ENCODE measurements at regions not wholly inside any gene's neighbourhood (a gene's known extent, or its start where the extent isn't known, plus 50 kb on each side); places are given as distances from the start of the nearest gene placed in this dataset.

DNA sequence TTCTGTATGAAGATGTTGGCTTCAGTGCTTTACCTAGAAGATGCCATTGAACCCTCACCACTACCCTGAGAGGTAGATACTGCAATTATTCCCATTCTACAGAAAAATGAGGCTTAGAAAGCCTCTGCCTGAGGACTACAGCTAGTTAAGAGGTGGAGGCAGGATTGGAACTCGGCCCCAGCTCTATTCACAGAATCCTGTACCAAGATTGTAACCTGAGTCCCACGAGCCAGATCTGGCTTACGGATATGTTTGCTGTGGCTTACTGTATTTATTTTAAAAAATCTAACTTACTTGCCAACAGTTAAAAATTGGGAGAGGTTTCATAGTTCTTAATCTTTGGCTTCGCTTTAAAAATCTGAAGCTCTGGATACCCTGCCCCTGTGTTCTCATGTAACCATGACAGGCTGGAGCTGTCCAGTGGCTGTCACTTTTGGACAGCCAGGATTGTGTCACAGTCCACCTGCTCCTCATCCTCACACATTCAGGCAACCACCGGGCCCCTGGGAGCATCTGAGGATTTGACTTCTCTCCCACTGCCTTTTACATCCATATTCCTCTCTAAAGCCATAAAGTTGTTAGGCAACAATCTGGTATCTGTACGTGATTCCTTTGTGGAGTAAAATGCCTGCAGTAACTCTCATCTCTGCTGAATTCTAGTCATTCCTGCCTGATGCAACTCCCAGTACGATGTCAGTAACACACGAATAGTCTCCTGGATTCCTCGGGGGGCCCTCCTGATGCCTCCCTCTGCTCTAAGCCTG is 160.8 kb upstream of the SERP2 start:
- DNase-seq (ENCODE audit: low read depth in 3 of 3): no peak

DNA sequence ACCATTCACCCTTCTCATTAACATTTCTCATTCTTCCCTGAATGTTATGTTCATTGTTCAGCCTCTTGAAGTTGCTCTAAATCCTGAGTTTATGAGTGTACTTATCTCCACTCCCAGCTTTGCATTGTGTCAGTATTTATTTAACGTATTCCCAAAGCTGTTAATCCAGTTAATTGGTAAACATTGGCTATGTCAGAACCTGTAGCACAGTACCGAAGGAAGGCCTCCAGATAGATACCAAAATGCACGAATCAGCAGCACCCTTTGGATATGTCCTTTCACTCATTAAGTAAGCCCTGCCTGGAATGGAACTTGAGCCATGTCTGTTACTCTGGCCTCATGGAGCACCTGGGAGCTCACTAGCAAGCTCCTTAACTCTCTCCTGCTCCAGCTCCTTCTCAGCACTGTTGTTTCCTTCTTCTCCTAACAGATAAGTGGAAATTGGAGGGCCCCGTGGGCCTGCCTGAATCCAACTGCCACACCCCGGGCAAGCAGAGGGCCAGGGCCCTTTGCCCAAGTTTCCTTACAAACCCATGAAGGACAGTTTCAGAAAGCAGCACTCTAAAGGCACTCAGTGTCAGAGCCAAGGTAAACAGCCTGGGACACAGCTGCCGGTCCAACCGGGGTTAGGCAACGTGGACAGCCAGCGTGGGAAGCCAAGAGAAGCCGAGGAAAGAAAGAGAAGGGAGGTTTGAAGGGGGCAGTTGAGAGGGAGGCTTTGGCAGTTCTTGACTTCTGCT is 155.0 kb upstream of the SERP2 start:
- no peak for DNase-seq (ENCODE audit: low read depth in 3 of 3)

DNA sequence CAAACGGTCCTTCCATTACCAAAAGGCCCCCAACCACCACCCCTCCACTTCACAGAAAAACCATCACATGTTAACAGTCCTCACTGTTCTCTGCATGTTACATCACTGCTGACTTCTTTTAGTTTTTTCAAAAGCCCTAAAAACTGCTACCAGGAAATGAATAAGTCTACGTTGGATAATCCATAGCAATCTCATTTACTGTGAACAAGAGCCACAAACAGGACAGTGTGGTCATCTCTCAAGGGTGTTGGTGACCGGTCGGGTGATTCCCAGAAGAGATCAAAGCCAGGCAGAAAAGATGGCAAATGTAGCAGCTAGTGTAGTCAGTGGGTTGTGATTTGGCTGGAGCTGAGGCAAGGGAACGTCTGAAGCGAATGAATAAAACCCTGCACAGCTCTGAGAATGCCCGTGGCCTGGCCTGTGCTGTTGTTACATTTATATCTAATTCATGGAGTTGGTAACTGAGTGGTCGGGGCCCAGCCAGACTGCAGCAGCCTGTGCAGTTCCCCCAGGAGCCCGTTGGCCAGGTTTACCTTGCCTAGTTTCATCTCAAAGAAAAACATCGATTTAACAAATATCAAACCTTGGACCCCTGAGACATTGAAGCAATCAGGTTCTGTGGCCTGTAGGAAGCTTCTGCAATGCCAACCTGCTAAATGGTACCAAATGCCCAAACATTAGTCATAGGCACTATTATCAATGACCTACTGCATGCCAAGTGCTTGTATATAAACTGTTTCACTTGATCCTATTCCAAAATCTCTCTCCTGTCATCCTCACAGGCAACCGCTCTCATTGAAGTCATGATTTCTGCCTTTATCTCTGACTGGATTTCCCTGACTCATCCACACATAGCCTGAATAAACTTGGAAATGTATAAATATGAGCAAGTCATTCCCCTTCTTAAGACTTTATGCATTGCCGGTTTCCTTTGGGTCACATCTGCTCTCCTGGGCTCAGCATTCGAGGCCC is 153.8 kb upstream of the SERP2 start:
- no peak for DNase-seq (ENCODE audit: low read depth in 3 of 3)

DNA sequence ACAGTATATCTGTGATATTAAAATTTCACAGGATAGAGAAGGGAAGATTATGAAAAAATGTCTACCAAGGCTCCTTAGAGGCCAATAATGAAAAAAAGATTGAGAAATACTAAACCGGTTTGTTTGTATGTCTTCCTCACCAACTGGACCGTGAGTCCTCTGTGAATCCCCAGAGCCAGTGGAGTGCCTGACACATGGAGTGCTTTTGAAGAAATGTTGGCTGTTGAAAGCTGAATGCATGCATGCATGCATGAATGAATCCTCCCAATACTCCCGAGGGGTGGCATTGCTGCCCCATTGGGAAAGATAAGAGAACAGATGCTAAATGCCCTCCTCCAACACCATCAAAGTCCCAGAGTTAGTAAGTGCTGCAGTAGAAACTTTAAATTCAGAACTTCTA is 152.7 kb upstream of the SERP2 start:
- no peak for DNase-seq (ENCODE audit: low read depth in 3 of 3)

DNA sequence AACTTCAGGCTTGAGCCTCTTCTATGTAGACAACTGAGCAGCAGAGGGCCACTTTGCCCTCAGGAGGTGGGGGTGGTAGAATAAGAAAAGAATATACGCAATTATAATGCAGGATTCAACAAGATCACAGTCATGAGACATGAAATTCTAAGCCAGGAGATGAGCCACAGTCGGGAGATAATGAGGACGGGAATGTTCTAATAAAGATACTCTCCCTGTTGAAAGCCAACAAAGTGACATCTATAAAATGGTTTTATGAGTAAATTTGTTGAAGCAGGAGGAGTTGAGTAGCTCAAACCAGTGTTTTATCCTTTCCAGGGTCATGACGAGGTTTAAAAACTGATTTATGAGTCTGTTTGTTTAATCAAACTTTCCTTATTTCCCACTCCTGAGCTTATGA is 152.0 kb upstream of the SERP2 start:
- no peak for DNase-seq (ENCODE audit: low read depth in 3 of 3)

DNA sequence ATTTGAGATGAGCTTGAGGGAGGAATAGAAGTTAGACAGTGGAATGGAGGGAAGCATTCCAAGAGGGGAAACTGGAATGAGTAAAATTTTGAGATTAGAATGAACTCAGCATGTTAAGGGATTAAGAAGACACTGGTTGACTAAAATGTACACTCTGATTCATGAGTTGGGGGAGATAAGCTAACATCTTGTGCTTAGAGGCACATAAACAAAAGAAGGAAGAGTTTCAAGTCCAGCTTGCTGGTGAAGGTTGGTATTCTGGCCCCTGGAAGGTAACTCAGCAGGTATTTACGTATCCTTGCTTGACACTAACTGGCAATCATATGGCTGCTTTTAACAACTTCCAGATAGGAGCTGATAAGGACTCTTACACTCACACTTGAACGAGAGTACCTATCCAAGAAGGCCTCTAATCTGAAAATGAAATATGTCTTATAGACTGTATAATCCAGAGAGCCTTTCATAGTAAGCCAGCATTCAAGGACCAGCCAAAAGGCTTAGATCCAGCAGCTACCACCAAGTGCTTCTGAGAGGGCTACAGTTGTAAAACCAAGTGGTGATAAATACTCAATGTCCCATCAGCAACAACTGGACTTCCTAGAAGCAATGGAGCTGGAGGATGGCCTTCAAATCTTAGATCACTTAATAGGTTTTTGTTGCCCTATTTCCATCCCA is 149.7 kb upstream of the SERP2 start:
- DNase-seq (ENCODE audit: low read depth in 3 of 3): no peak

DNA sequence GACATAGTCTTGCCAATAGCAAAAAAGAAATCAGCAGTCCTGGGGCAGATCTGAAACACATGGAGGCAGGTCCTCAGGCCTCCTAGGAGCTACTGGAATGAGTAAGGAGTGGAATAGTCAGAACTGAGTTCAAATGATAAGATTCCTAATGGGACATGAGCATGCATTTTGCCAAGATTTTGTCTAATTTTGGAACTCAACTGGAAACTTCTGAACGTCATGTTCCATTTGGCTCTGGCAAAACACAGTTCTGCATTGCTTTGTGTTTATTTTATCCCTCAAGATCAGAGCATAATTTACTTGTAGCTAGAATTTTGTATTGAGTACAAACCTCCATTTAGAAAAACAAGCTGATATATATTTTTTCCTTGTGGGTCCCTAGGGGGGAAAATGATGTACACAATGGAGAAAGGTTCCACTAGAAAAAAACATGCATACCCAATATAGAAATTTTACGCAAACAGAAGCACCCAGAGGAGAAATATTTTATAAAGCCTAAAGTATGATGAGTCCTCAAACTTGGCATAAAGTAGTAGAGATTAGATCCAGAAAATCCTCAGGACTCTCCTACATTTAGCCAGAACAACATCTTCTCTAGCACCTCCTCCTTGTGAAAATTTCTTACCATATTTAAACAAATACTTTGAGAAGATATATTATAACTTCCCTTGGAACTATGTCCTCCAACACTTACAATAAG is 149.0 kb upstream of the SERP2 start:
- no peak for DNase-seq (ENCODE audit: low read depth in 3 of 3)

DNA sequence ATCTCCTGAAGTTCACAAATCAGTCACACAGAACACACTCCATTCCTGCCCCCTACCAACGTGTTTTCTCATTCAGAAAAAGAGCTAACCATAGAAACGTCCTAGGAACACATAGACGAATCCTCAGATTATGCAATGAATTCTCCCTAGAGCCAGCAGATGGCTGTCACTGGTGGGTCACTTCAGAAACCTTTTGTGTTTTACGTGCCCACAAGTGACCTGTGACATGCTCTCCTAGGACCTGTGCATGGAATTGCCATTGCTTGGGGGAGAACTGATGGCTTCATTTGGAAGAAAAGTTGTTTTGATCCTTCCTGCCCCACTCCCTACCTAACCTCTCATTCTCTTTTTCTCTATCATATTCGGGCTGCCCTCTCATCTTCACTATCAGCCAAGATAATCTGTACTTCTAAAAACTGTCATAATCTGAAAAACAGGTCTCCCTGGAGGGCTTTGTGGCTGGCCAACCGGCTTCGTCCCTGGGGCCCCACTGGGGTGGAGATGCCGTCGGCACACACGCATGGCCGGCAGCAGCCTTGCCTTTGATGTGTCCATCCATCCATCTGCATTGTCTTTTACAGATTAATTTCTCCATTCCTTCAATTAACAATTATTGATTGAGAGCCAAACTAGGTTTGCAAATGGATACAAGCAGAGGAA is 144.1 kb upstream of the SERP2 start:
- no peak for DNase-seq (ENCODE audit: low read depth in 3 of 3)

DNA sequence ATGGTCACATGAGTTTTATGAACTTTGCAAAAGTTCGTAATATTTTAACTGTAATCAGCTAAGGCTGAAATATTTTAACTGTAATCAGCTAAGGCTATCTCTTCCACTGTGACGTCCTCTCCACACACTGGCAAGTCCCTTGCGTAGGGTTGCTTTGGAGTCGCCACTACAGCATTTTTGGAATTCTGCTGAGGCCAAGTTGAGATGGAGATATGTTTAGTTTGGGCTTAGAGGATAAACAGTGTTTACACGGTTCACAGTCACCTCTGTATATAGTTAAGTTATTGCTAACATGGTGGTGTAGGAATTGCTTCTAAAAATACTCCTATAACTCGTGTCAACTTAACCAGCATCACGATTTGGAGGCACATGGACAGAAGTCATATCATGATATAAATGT is 143.6 kb upstream of the SERP2 start:
- no peak for DNase-seq (ENCODE audit: low read depth in 3 of 3)

DNA sequence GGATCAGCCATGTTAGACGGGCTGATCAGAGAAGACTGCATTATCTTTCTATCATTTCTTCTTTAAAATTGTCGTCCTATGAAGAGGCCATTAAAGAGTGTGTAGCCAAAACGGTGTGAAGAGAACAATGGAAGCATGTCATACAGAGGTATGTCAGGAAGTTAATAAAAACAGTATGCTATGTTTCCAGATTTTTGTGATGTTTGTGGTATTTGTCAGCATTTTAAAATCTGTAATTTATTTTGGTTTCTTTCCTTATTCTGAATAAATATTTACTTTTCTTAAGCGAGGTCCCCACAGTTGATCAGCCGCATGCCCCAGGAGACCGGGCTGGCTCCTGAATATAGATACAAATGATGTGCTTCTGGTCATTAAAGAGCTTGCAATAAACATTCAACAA is 142.9 kb upstream of the SERP2 start:
- DNase-seq (ENCODE audit: low read depth in 3 of 3): no peak

DNA sequence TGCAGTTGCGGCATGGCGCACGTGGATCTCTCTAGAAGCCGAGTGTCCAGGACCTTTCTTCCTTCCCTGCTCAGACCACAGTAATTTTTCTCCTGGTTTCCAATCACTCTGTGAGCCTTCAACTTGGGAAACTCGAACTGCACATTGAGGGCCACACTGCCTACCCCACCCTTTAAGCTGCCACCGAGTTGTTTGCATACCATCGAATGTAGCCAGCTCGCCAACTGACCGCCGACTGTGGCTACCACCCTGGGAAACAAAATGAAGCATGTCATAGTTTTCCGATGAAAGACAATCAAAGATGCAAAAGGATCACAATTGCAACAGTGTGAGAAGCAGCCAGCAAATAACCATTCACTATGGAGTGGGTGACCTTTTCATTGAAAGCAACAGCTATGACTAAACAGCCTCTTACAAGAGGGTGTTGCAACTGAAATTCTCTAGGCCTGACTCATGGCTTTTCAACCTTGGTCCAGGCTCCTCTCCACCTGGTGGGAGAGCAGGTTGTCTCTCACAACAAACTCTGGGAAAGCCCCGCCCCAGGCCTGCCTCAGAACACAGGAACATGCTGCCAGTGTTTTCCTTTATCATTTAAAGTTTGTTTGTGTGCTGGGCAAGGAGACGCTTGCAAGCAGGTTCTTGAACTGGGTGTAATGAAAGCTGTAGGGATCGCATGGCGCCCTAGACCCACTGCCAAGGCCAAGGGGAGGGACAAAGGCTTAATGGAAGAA is 141.7 kb upstream of the SERP2 start:
- no peak for DNase-seq (ENCODE audit: low read depth in 3 of 3)

DNA sequence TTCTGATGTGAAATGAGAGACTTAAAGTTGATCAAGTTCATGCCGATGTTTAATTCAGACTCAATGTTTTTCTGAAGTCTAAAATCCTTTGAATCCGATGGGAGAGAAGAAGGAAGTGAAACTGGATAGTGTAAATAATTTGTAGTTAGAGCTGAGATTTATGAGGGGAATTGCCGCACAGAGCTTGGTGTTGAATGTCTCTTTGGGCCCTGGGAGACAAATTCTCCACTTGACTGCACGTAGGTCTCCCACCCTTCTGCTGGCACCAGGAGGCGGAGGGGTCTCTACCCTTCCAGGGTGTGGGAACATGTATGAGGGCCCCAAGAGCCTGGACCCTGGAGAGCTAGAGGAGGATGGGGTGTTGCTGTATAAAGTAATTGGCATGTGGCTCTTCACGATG is 140.8 kb upstream of the SERP2 start:
- no peak for DNase-seq (ENCODE audit: low read depth in 3 of 3)

DNA sequence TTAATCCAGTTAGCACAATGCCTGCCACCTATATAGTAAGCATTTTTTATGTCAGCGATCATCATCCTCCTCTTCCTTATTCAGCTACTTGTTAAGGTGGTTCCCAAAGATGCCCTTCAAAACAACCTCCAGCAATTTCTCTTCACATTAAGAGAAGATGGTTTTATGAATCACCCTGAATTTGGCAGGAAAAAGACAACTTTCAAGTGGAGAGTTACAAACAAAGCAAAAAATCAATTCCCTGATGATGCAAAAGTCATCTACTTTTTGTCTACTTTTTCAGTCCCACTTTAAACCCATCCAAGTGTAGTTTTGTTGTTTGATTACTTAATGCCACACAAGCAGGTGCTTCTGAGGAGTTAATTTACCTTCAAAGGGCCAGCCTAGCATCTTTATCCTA is 139.1 kb upstream of the SERP2 start:
- DNase-seq (ENCODE audit: low read depth in 3 of 3): no peak

DNA sequence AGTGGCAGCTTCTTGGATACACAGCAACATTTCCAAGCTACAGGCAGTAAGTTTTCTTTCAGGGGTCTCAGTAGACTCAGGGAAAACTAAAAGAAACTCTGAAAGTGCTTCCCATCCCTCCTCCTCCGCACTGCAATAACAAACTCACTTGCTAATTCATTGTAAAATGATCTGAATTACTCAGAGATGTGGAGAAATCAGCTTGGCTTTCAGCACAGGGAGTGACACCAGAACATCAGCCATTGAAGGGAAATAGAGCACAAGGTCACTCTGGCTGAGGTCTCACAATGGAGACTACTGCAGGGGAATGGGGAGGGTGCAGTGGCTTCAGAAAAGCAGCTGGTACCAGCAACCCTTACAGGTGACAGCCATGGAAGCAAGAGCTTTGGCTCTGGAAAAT is 137.3 kb upstream of the SERP2 start:
- DNase-seq (ENCODE audit: low read depth in 3 of 3): no peak

DNA sequence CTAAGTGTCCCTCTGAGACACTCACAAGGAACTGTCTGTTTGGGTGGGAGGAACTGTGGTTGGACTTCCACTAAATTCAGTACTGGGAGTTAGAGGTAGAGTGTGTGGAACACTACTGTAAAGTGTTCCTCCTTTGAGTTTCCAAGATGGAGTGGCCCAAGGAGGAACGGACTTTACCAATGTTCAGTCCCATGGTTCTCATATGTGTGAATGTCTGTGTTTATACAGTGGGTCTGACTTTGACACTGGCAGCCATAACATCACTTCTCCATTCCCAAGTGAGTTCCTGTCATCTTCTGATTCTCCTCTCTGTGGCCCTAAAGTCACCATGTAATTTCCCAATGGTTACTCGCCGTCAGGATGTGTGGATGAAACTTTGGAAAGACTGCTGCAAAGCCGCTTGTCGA is 136.8 kb upstream of the SERP2 start:
- no peak for DNase-seq (ENCODE audit: low read depth in 3 of 3)

DNA sequence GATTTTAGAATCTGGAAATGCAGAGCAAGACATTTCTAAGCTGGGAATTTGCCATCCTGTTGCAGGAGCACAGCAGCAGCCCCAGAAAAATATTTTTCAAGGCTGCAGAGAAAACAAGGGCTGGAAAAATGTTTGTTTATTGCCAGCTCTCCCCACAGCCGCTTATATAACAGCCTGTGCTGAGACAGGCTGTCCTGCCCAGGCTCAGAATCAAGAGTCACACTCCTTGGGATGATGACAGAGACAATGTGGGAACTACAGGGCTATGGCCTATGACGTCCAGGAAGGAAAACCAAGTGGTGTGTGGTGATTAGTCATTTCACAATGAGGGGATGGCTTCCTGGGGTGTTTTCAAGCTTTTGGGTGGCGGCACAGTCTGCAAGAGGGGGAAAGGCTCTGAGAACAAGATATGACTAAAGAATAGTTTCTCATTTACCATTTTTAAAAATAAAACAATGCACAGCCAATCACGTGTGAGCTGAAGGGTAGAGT is 136.3 kb upstream of the SERP2 start:
- DNase-seq (ENCODE audit: low read depth in 3 of 3): no peak

DNA sequence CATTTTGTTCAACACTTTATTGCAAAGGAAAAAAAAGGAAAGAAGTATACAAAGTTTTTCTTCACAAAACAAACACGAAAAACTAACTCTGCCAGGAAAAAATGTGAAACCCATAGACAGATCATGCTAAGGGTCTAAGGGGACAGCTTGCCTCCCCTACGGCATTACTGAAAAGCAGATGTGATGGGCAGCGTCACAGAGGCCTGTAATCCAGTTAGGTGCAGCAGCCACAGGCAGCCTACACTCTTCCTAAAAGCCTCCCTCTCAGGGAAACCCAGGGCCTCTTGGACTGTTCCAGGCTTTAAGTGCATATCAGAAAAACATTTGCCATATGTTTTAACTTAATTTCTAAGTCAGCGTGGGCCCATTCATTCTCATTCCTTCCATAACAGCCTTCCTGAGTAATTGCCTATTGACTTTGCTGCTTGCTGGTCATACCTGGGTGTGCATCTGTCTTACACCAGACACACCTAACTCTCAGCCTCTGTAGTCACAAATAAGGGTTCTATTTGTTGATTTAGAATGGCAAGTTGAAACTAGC is 135.7 kb upstream of the SERP2 start:
- DNase-seq (ENCODE audit: low read depth in 3 of 3): no peak

DNA sequence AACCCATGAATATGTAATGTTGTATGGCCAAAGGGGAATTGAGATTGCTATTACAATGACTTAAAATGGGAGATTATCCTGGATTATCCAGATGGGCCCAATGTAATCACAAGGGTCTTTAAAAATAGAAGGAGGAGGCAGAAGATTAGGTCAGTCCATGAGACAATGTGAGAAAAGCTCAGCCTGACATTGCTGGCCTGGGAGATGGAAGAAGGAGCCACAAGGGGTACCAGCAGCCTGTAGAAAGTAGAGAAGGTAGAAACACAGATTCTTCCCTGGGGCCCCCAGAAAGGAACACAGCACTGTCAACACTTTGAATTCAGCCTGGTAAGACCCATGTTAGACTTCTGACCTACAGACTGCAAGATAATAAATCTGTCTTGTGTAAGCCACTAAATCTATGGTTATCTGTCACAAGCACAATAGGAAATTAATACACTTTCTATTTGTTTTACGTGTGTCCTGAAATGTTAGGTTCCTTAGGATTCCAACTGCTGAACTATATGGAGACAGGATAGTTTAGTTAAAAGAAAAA is 132.9 kb upstream of the SERP2 start:
- DNase-seq (ENCODE audit: low read depth in 3 of 3): no peak

DNA sequence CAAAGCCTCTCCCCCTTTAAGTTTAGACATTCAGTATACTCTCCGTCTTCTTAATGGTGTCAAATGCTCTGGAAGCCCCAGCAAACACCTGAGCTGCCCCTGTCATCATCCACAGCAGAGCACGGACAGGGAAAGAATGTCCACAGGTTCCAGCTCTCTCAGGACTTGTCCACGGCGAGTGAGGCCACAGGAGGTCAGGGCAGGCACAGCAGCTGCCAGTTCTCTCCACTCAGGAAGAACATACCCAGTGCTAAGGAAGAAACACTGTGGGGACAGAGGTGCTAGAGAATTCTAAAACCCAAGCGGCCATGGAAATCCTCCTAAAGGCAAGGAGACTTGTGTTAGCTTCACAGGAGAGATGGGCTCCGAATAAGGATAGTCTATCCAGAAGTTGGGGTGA is 132.0 kb upstream of the SERP2 start:
- no peak for DNase-seq (ENCODE audit: low read depth in 3 of 3)
